ENCODE measurements at regions not wholly inside any gene's neighbourhood (a gene's known extent, or its start where the extent isn't known, plus 50 kb on each side); places are given as distances from the start of the nearest gene placed in this dataset.

DNA sequence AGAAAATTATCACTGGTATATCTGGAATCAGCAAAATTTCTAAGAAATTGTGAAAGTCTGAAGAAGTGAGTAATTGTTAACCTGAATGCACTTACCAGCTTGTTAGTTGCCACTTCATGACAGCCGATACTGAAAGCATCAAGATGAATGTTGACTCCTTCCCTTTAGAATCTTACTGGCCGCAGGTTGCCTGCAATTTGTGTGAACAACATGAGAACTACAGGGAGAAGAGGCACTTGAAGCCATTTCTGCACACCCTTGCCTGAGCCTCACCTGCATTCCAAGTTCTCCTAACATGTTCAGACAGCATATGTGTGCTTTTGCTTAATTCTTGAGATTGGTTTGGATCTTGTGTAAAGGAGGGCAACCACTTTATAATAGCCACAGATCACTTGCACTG lies 59.2 kb upstream of the SSX2IP start:
- Histone ChIP-seq H3K9me3 (ENCODE audit: severe bottlenecking) (no peaks in the 10 kb centered on the region), H3K36me3 (ENCODE audit: low read depth) (no peaks in the 10 kb centered on the region), H3K4me1 (ENCODE audit: insufficient read depth, poor library complexity, severe bottlenecking) (peaks cover 18% of the 10 kb centered on the region), H3K27me3 (ENCODE audit: insufficient read depth, poor library complexity, severe bottlenecking) (no peaks in the 10 kb centered on the region), H3K4me3 (ENCODE audit: severe bottlenecking) (no peak overlapping the region), H3K27ac (ENCODE audit: poor library complexity, severe bottlenecking) (peak overlapping the region; percentile 78)
- ATAC-seq (ENCODE audit: low read depth) (peak; percentile 34), DNase-seq (ENCODE audit: low spot score) (no peak)
- TF ChIP-seq CTCF (IDR thresholded peaks at IDR 0.05; ENCODE audit: poor library complexity, severe bottlenecking) = no peak

- no peak overlapping the region for H3K4me3 ChIP-seq (ENCODE audit: severe bottlenecking)
- ATAC-seq (ENCODE audit: low read depth) (no peak), DNase-seq (ENCODE audit: low spot score) (no peak)
- H3K27me3 ChIP-seq (ENCODE audit: insufficient read depth, poor library complexity, severe bottlenecking) = no peaks in the 10 kb centered on the region
- H3K36me3 ChIP-seq (ENCODE audit: low read depth) = no peaks in the 10 kb centered on the region
- no peaks in the 10 kb centered on the region for H3K9me3 ChIP-seq (ENCODE audit: severe bottlenecking)
- no peak overlapping the region for H3K27ac ChIP-seq (ENCODE audit: poor library complexity, severe bottlenecking)
- H3K4me1 ChIP-seq (ENCODE audit: insufficient read depth, poor library complexity, severe bottlenecking) = peaks cover 18% of the 10 kb centered on the region
- no peak for TF ChIP-seq CTCF (IDR thresholded peaks at IDR 0.05; ENCODE audit: poor library complexity, severe bottlenecking)
These were observed 58.1 kb upstream of the SSX2IP start for GRCh38 chr1:84748364-84748763.

DNA sequence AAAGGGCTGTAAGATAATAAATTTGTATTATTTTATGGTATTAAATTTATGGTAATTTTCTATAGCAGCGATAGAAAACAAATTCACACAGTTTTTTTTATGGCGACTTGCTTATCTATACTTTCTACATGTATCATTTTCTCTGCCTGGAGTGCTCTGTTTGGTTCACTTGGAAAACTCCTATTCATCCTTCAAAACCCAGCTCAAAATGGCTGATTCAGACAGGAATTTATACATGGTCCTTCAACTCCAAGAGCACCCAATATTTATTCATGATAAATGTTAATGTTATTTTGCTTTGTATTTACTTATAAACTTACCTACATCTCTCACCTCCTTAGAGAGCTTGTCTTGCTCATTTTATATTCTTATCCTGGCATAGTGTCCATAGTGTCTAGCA lies 55.6 kb upstream of the SSX2IP start:
- Histone ChIP-seq H3K27ac (ENCODE audit: poor library complexity, severe bottlenecking) (no peak overlapping the region), H3K27me3 (ENCODE audit: insufficient read depth, poor library complexity, severe bottlenecking) (no peaks in the 10 kb centered on the region), H3K36me3 (ENCODE audit: low read depth) (no peaks in the 10 kb centered on the region), H3K9me3 (ENCODE audit: severe bottlenecking) (no peaks in the 10 kb centered on the region), H3K4me3 (ENCODE audit: severe bottlenecking) (no peak overlapping the region), H3K4me1 (ENCODE audit: insufficient read depth, poor library complexity, severe bottlenecking) (peaks cover 18% of the 10 kb centered on the region)
- no peak for TF ChIP-seq CTCF (IDR thresholded peaks at IDR 0.05; ENCODE audit: poor library complexity, severe bottlenecking)
- no peak for ATAC-seq (ENCODE audit: low read depth)
- no peak for DNase-seq (ENCODE audit: low spot score)

DNA sequence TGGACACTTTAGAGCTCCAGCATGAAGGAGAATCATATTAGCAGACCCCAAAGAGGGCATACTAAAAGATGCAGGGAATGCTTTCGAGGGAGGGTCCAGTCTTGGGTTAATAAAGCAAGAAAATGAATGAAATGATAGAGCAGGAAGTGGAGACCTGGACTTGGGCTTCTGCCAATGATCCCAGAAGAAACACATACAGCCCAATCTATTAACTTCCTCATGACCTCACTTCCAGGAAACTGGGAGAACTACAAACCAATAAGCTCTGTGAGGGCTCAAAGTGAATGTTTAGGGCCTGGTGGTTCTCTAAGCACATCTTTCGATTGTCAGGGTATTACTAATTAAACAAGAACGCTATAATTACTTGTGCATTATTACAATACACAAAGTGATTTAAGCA lies 53.6 kb upstream of the SSX2IP start:
- no peak overlapping the region for H3K27ac ChIP-seq (ENCODE audit: poor library complexity, severe bottlenecking)
- H3K36me3 ChIP-seq (ENCODE audit: low read depth) = no peaks in the 10 kb centered on the region

DNA sequence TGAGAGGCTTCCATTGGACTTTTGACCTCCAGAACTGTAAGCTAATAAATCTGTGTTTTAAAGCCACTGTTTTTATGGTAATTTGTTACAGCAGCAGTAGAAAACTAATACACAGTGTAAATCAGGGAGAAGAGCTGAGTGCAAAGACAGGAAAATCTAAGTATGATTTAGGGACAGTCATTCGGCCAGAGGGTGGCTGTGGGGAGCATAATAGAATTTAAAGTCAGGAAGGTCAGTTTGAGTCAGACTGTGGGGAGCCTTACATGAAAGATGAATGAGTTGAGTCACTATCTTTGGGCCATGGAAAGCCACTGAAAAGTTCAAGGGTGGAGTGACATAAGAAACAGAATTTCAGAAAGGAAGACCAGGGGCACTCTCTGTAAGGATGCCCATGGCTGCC lies 52.4 kb upstream of the SSX2IP start:
- no peak for TF ChIP-seq CTCF (IDR thresholded peaks at IDR 0.05; ENCODE audit: poor library complexity, severe bottlenecking)
- DNase-seq (ENCODE audit: low spot score) (no peak), ATAC-seq (ENCODE audit: low read depth) (no peak)

More for the DNA sequence above, 53.6 kb upstream of the SSX2IP start:
- TF ChIP-seq CTCF (IDR thresholded peaks at IDR 0.05; ENCODE audit: poor library complexity, severe bottlenecking) = no peak
- H3K9me3 ChIP-seq (ENCODE audit: severe bottlenecking) = no peaks in the 10 kb centered on the region
- no peaks in the 10 kb centered on the region for H3K4me1 ChIP-seq (ENCODE audit: insufficient read depth, poor library complexity, severe bottlenecking)
- no peaks in the 10 kb centered on the region for H3K27me3 ChIP-seq (ENCODE audit: insufficient read depth, poor library complexity, severe bottlenecking)
- DNase-seq (ENCODE audit: low spot score) (no peak), ATAC-seq (ENCODE audit: low read depth) (no peak)
- H3K4me3 ChIP-seq (ENCODE audit: severe bottlenecking) = no peak overlapping the region

More for the DNA sequence above, 52.4 kb upstream of the SSX2IP start:
- no peaks in the 10 kb centered on the region for H3K9me3 ChIP-seq (ENCODE audit: severe bottlenecking)
- H3K36me3 ChIP-seq (ENCODE audit: low read depth) = no peaks in the 10 kb centered on the region
- no peak overlapping the region for H3K4me3 ChIP-seq (ENCODE audit: severe bottlenecking)
- no peak overlapping the region for H3K27ac ChIP-seq (ENCODE audit: poor library complexity, severe bottlenecking)
- no peaks in the 10 kb centered on the region for H3K4me1 ChIP-seq (ENCODE audit: insufficient read depth, poor library complexity, severe bottlenecking)
- H3K27me3 ChIP-seq (ENCODE audit: insufficient read depth, poor library complexity, severe bottlenecking) = no peaks in the 10 kb centered on the region
